Neural crest cell (in vitro differentiated cells): ENCODE measurements at regions not wholly inside any gene's neighbourhood (a gene's known extent, or its start where the extent isn't known, plus 50 kb on each side); places are given as distances from the start of the nearest gene placed in this dataset.

Source experiments
- DNase-seq: peaks from one replicate; pipeline ENCODE4 v3.0.0; 2021; ENCODE audit warnings: low read depth, mixed read lengths, low spot score
- H3K27ac Mint-ChIP-seq: one replicate; pipeline ENCODE4 v1.8.0; 2021; ENCODE audit warnings: mild to moderate bottlenecking, mixed read lengths; ENCODE audit not compliant: unreplicated experiment
- H3K27me3 Mint-ChIP-seq: 2 replicates; pipeline ENCODE4 v1.8.0; 2021; ENCODE audit warnings: low read depth, mild to moderate bottlenecking, mixed read lengths
- H3K36me3 Mint-ChIP-seq: 2 replicates; pipeline ENCODE4 v1.8.0; 2021; ENCODE audit warnings: low read depth, mild to moderate bottlenecking, mixed read lengths
- H3K4me1 Mint-ChIP-seq: 2 replicates; pipeline ENCODE4 v1.8.0; 2021; ENCODE audit warnings: mixed read lengths
- H3K4me3 Mint-ChIP-seq: one replicate; pipeline ENCODE4 v1.8.0; 2021; ENCODE audit warnings: mild to moderate bottlenecking, mixed read lengths
- H3K9me3 Mint-ChIP-seq: 2 replicates; pipeline ENCODE4 v1.8.0; 2021; ENCODE audit warnings: mixed read lengths
- CTCF ChIP-seq: fragments of 200-600 bp; sonication (generic); conservative IDR thresholded peaks from 2 replicates; pipeline ENCODE4 v1.5.0; 2021; ENCODE audit warnings: antibody characterized with exemption, mild to moderate bottlenecking

- no peaks in the 10 kb centered on the region for H3K27me3 Mint-ChIP-seq
- H3K4me1 Mint-ChIP-seq, result peaks cover 5% of the 10 kb centered on the region
- peaks cover 5% of the 10 kb centered on the region for H3K36me3 Mint-ChIP-seq
- H3K9me3 Mint-ChIP-seq, result peaks cover 11% of the 10 kb centered on the region
- H3K4me3 Mint-ChIP-seq, result no peak overlapping the region
- H3K27ac Mint-ChIP-seq, result no peak overlapping the region
- no peak for DNase-seq
- no peak for TF ChIP-seq CTCF
Measured at GRCh38 chr11:37511425-37511933, 913.4 kb upstream of the RAG2 start.

- TF ChIP-seq CTCF, result no peak
- H3K4me1 Mint-ChIP-seq, result peaks cover 20% of the 10 kb centered on the region
- no peak overlapping the region for H3K4me3 Mint-ChIP-seq
- H3K27me3 Mint-ChIP-seq, result no peaks in the 10 kb centered on the region
- H3K27ac Mint-ChIP-seq, result no peak overlapping the region
- peaks cover 5% of the 10 kb centered on the region for H3K9me3 Mint-ChIP-seq
- DNase-seq, result no peak
- H3K36me3 Mint-ChIP-seq, result no peaks in the 10 kb centered on the region
Measured at GRCh38 chr11:37509506-37509905, 911.5 kb upstream of the RAG2 start.

GRCh38 chr11:37506531-37506930 is 908.5 kb upstream of the RAG2 start:
- TF ChIP-seq CTCF, result no peak
- Mint-ChIP-seq H3K27me3 (no peaks in the 10 kb centered on the region), H3K27ac (no peak overlapping the region), H3K36me3 (no peaks in the 10 kb centered on the region), H3K4me3 (no peak overlapping the region), H3K4me1 (peaks cover 42% of the 10 kb centered on the region), H3K9me3 (peaks cover 5% of the 10 kb centered on the region)
- DNase-seq, result no peak

- Mint-ChIP-seq H3K9me3 (peaks cover 5% of the 10 kb centered on the region), H3K27ac (no peak overlapping the region), H3K27me3 (no peaks in the 10 kb centered on the region), H3K36me3 (no peaks in the 10 kb centered on the region), H3K4me1 (peaks cover 42% of the 10 kb centered on the region), H3K4me3 (no peak overlapping the region)
- no peak for TF ChIP-seq CTCF
- no peak for DNase-seq
Measured at GRCh38 chr11:37505406-37505805, 907.4 kb upstream of the RAG2 start.

GRCh38 chr11:37504921-37505320 is 906.9 kb upstream of the RAG2 start:
- Mint-ChIP-seq H3K4me3 (no peak overlapping the region), H3K27ac (no peak overlapping the region), H3K36me3 (no peaks in the 10 kb centered on the region), H3K27me3 (no peaks in the 10 kb centered on the region), H3K4me1 (peaks cover 42% of the 10 kb centered on the region), H3K9me3 (peaks cover 5% of the 10 kb centered on the region)
- no peak for TF ChIP-seq CTCF
- DNase-seq, result no peak
